GM12878 (cell line): ENCODE measurements at regions not wholly inside any gene's neighbourhood (a gene's known extent, or its start where the extent isn't known, plus 50 kb on each side); places are given as distances from the start of the nearest gene placed in this dataset.

Experiments
- ATAC-seq: fragments of 200-7000 bp; cut with Tn5 transposase; 3 replicates; pipeline ENCODE4 v1.9.1; 2020; ENCODE audit warnings: mild to moderate bottlenecking, moderate library complexity
- BruUV-seq: library from RNA; stranded (reverse); fragments of 400-500 nt; replicated peaks from 2 replicates; lab custom pipeline; 2021; lab: Mats Ljungman, UMichigan
- CTCF ChIA-PET: fragments of 300-600 bp; sonication (Branson Sonifier 250); formaldehyde crosslinking; extraction: SDS; loops from one replicate; lab custom pipeline; 2021; ENCODE audit warnings: inconsistent platforms; lab: Yijun Ruan, JAX
- POLR2A ChIA-PET: fragments of 350-600 bp; formaldehyde crosslinking; extraction: SDS; loops from one replicate; lab custom pipeline; 2021; ENCODE audit warnings: inconsistent platforms; lab: Charles Lee
- RAD21 ChIA-PET: fragments of 300-600 bp; sonication (Branson Sonifier 250); formaldehyde crosslinking; loops from one replicate; lab custom pipeline; 2023; ENCODE audit warnings: antibody characterized with exemption; ENCODE audit not compliant: unreplicated experiment; lab: Charles Lee
- SMC1A ChIA-PET: fragments of 300-600 bp; sonication (Branson Sonifier 250); formaldehyde crosslinking; loops from one replicate; lab custom pipeline; 2023; ENCODE audit not compliant: unreplicated experiment, uncharacterized antibody; lab: Charles Lee
- DNase-seq: peaks from one replicate; pipeline ENCODE4 v3.0.0-alpha.2; 2011; ENCODE audit warnings: low read depth, low spot score
- FAIRE-seq: peaks from 3 replicates; lab custom pipeline; 2011; peaks lifted over from hg19 to GRCh38; lab: Jason Lieb, UNC
- H2AFZ ChIP-seq: 2 replicates; pipeline ENCODE4 v1.6.0; 2011; ENCODE audit warnings: low read depth, low read length, control low read depth; ENCODE audit not compliant: control insufficient read depth
- H3K27ac ChIP-seq: 2 replicates; pipeline ENCODE4 v1.5.1; 2011; ENCODE audit warnings: control low read depth; ENCODE audit not compliant: control insufficient read depth, insufficient read depth
- H3K27me3 ChIP-seq, 2 experiments: replicated peaks in 1 of 2; 2 replicates each; pipeline versions ENCODE4 v1.6.0 to v1.6.1; 2011; ENCODE audit warnings: low read length in 1 of 2; ENCODE audit not compliant: control insufficient read depth in 2 of 2, insufficient read depth in 2 of 2
- H3K36me3 ChIP-seq, 2 experiments: 2 replicates each; pipeline ENCODE4 v1.5.1; 2011; ENCODE audit warnings: low read length in 1 of 2; ENCODE audit not compliant: control insufficient read depth in 2 of 2, insufficient read depth in 2 of 2
- H3K4me1 ChIP-seq: 2 replicates; pipeline ENCODE4 v1.6.1; 2011; ENCODE audit warnings: mild to moderate bottlenecking, low read length, moderate library complexity, mixed read lengths; ENCODE audit not compliant: control insufficient read depth, insufficient read depth
- H3K4me2 ChIP-seq: 2 replicates; pipeline ENCODE4 v1.6.0; 2011; ENCODE audit warnings: control low read depth; ENCODE audit not compliant: control insufficient read depth, insufficient read depth
- H3K4me3 ChIP-seq: fragments of 200-600 bp; sonication (generic); 2 replicates; pipeline ENCODE4 v1.5.1; 2016
- H3K79me2 ChIP-seq: 2 replicates; pipeline ENCODE4 v1.6.0; 2011; ENCODE audit warnings: low read length; ENCODE audit not compliant: control insufficient read depth, insufficient read depth
- H3K9ac ChIP-seq: 2 replicates; pipeline ENCODE4 v1.8.0; 2011; ENCODE audit warnings: low read length, control low read depth, mixed read lengths; ENCODE audit not compliant: control insufficient read depth, insufficient read depth
- H3K9me3 ChIP-seq: replicated peaks from 3 replicates; pipeline ENCODE4 v1.5.1; 2011; ENCODE audit warnings: mild to moderate bottlenecking, low read length; ENCODE audit not compliant: control insufficient read depth, insufficient read depth
- H4K20me1 ChIP-seq: 2 replicates; pipeline ENCODE4 v1.6.0; 2011; ENCODE audit not compliant: control insufficient read depth, insufficient read depth
- BACH1 ChIP-seq: fragments of 450-650 bp; IDR thresholded peaks from 2 replicates; pipeline ENCODE4 v1.6.1; 2017; ENCODE audit warnings: mild to moderate bottlenecking, borderline replicate concordance
- CHD4 ChIP-seq: fragments of 200-600 bp; sonication (generic); IDR thresholded peaks from 2 replicates; pipeline ENCODE4 v1.6.1; 2016; ENCODE audit warnings: mild to moderate bottlenecking
- CTCF ChIP-seq, 3 experiments: IDR thresholded peaks in 2 of 3; conservative IDR thresholded peaks in 1 of 3; 2 replicates each; pipeline ENCODE4 v1.5.1; 2011; ENCODE audit warnings: low read depth in 3 of 3, low read length in 3 of 3, mild to moderate bottlenecking in 3 of 3, control low read depth in 2 of 3, moderate library complexity in 2 of 3, inconsistent platforms in 1 of 3, mixed read lengths in 1 of 3; ENCODE audit not compliant: control insufficient read depth in 2 of 3, insufficient read depth in 1 of 3; ENCODE audit errors: extremely low read depth in 1 of 3
- PRDM15 ChIP-seq: fragments of 450-650 bp; formaldehyde crosslinking; IDR thresholded peaks from 2 replicates; pipeline ENCODE4 v1.4.0; 2020; ENCODE audit warnings: mild to moderate bottlenecking, moderate library complexity
- ZBTB11 ChIP-seq: fragments of 450-650 bp; formaldehyde crosslinking; IDR thresholded peaks from 2 replicates; pipeline ENCODE4 v1.5.0; 2022; ENCODE audit warnings: mild to moderate bottlenecking, missing genetic modification characterization
- ZBTB4 ChIP-seq: fragments of 450-650 bp; formaldehyde crosslinking; IDR thresholded peaks from 2 replicates; pipeline ENCODE4 v1.4.0; 2022; ENCODE audit warnings: mild to moderate bottlenecking, moderate library complexity
- WGBS: methylation state at CpG from one replicate; pipeline ENCODE4 v1.1.6; 2016; ENCODE audit warnings: low lambda C conversion rate; ENCODE audit not compliant: insufficient replicate concordance, insufficient coverage; ENCODE audit errors: missing lambda C conversion rate; 5-methylcytosine and 5-hydroxymethylcytosine counted together
- in situ Hi-C: fragments of 300-500 bp; cut with MboI; formaldehyde crosslinking; loops from 9 replicates; pipeline ENCODE4 v1.14.3; 2018; ENCODE audit warnings: mixed read lengths
- intact Hi-C: fragments of 100-400 bp; cut with micrococcal nuclease; formaldehyde crosslinking; loops from one replicate; pipeline ENCODE4 v1.14.2; 2022; ENCODE audit not compliant: unreplicated experiment

GRCh38 chr12:93318720-93319522 lies 58.8 kb upstream of the NUDT4 start (continued):
- no peak for TF ChIP-seq CTCF (IDR thresholded peaks at IDR 0.05 in 2 of 3, conservative IDR thresholded peaks at IDR 0.05 in 1 of 3; ENCODE audit: control insufficient read depth in 2 of 3, extremely low read depth in 1 of 3, insufficient read depth in 1 of 3, low read depth in 3 of 3, low read length in 3 of 3)
- TF ChIP-seq BACH1 = no peak

- Histone ChIP-seq H3K4me3 (no peak overlapping the region), H3K36me3 (no peaks in the 10 kb centered on the region), H3K9me3 (no peaks in the 10 kb centered on the region), H3K4me2 (no peak overlapping the region), H3K79me2 (no peaks in the 10 kb centered on the region), H3K27me3 (no peaks in the 10 kb centered on the region), H4K20me1 (no peaks in the 10 kb centered on the region), H3K4me1 (peaks cover 14% of the 10 kb centered on the region), H3K9ac (no peak overlapping the region), H2AFZ (no peak overlapping the region), H3K27ac (no peak overlapping the region)
- ChIA-PET SMC1A (interaction anchor here (1.0 to 1.6 kb wide), 2 partner anchors 22 to 75 kb away, joined by 3 to 4 read pairs; no protein-coding TSS in a partner anchor), POLR2A (no interaction called here), RAD21 (no interaction called here), CTCF (interaction anchor here (0.8 to 1.9 kb wide), 2 partner anchors 11 to 38 kb away, joined by 3 to 4 read pairs; no protein-coding TSS in a partner anchor)
- FAIRE-seq (no peak), DNase-seq (no peak), ATAC-seq (no peak)
- in situ Hi-C loops = no loop called here
- intact Hi-C loops = no loop called here
- no TSS peak for BruUV-seq
- 77% methylated on average over 5 of the region's 5 CpGs for WGBS
- TF ChIP-seq PRDM15 (CRISPR knock-in tag) (no peak), ZBTB11 (CRISPR knock-in tag) (no peak), ZBTB4 (CRISPR knock-in tag) (no peak), CHD4 (no peak)
Observed at GRCh38 chr12:93319523-93320050, 58.1 kb upstream of the NUDT4 start.
